Osteocyte (in vitro differentiated cells): ENCODE measurements at regions not wholly inside any gene's neighbourhood (a gene's known extent, or its start where the extent isn't known, plus 50 kb on each side); places are given as distances from the start of the nearest gene placed in this dataset.

ENCODE experiments used
- DNase-seq: peaks from one replicate; pipeline ENCODE4 v3.0.0; 2021; ENCODE audit warnings: mixed read lengths; ENCODE audit not compliant: unreplicated experiment; ENCODE audit errors: extremely low spot score
- H3K27ac Mint-ChIP-seq: one replicate; pipeline ENCODE4 v1.8.0; 2021; ENCODE audit warnings: mild to moderate bottlenecking, mixed read lengths; ENCODE audit not compliant: unreplicated experiment
- H3K27me3 Mint-ChIP-seq: one replicate; pipeline ENCODE4 v1.8.0; 2021; ENCODE audit warnings: mixed read lengths; ENCODE audit not compliant: unreplicated experiment
- H3K36me3 Mint-ChIP-seq: one replicate; pipeline ENCODE4 v1.8.0; 2021; ENCODE audit warnings: mixed read lengths; ENCODE audit not compliant: unreplicated experiment
- H3K4me1 Mint-ChIP-seq: one replicate; pipeline ENCODE4 v1.8.0; 2021; ENCODE audit warnings: mixed read lengths; ENCODE audit not compliant: unreplicated experiment
- H3K4me3 Mint-ChIP-seq: one replicate; pipeline ENCODE4 v1.8.0; 2021; ENCODE audit warnings: mild to moderate bottlenecking, moderate library complexity, mixed read lengths; ENCODE audit not compliant: unreplicated experiment
- H3K9me3 Mint-ChIP-seq: one replicate; pipeline ENCODE4 v1.8.0; 2021; ENCODE audit warnings: mixed read lengths; ENCODE audit not compliant: unreplicated experiment
- TF ChIP-seq, protein P1 (sequence below): fragments of 200-600 bp; sonication (generic); IDR thresholded peaks from 2 replicates; pipeline ENCODE4 v1.5.0; 2021; ENCODE audit warnings: antibody characterized with exemption, mild to moderate bottlenecking, moderate library complexity

DNA sequence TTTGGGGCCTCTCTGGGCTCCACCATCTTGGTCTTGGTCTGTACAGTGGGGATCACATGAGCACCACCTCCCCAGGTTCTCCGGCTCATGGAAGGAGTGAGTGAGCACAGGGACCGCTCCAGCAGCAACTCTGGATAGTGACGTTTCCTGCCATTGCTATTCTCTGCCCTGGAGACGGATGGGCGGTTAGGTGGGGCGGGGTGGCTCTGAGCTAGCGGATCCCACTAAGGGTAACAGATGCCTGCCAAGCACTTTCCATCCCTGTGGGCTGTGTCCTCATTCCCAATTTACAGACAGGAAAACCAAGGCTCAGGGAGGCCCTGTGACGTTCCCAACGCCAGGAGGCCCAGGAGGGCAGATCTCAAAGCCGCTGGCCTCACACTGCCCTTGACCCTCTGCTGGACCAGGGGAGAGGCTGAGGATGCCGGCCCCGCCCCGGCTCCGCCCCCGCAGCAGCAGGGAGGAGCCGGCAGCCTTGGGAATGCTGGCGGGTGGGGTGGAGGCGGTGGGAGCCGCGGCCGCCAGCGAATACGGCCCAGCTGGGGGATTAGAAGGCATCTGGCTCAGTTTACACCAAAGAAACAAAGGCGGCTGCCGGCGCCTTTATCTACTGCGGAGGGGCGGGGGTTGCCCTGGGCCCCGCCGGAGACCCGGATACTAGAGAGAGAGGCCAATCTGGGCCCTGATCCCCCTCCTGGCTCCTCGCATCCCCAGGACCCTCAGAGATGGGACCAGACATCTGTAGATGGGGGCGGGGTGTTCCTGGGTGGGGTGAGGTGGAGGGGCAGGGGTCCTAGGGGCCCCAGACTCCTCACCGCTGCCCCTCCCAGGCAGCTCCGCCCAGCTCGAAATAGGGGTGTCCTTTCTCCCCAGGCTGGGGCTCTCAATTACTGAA is 122.3 kb upstream of the CIBAR2 start:
- H3K36me3 Mint-ChIP-seq = no peaks in the 10 kb centered on the region
- TF ChIP-seq, protein P1, sequence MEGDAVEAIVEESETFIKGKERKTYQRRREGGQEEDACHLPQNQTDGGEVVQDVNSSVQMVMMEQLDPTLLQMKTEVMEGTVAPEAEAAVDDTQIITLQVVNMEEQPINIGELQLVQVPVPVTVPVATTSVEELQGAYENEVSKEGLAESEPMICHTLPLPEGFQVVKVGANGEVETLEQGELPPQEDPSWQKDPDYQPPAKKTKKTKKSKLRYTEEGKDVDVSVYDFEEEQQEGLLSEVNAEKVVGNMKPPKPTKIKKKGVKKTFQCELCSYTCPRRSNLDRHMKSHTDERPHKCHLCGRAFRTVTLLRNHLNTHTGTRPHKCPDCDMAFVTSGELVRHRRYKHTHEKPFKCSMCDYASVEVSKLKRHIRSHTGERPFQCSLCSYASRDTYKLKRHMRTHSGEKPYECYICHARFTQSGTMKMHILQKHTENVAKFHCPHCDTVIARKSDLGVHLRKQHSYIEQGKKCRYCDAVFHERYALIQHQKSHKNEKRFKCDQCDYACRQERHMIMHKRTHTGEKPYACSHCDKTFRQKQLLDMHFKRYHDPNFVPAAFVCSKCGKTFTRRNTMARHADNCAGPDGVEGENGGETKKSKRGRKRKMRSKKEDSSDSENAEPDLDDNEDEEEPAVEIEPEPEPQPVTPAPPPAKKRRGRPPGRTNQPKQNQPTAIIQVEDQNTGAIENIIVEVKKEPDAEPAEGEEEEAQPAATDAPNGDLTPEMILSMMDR = no peak
- DNase-seq = peak; percentile 90
- peak overlapping the region; percentile 55 for H3K4me3 Mint-ChIP-seq
- peak overlapping the region; percentile 56 for H3K27ac Mint-ChIP-seq
- H3K9me3 Mint-ChIP-seq = no peaks in the 10 kb centered on the region
- no peaks in the 10 kb centered on the region for H3K27me3 Mint-ChIP-seq
- H3K4me1 Mint-ChIP-seq = peaks cover 72% of the 10 kb centered on the region

DNA sequence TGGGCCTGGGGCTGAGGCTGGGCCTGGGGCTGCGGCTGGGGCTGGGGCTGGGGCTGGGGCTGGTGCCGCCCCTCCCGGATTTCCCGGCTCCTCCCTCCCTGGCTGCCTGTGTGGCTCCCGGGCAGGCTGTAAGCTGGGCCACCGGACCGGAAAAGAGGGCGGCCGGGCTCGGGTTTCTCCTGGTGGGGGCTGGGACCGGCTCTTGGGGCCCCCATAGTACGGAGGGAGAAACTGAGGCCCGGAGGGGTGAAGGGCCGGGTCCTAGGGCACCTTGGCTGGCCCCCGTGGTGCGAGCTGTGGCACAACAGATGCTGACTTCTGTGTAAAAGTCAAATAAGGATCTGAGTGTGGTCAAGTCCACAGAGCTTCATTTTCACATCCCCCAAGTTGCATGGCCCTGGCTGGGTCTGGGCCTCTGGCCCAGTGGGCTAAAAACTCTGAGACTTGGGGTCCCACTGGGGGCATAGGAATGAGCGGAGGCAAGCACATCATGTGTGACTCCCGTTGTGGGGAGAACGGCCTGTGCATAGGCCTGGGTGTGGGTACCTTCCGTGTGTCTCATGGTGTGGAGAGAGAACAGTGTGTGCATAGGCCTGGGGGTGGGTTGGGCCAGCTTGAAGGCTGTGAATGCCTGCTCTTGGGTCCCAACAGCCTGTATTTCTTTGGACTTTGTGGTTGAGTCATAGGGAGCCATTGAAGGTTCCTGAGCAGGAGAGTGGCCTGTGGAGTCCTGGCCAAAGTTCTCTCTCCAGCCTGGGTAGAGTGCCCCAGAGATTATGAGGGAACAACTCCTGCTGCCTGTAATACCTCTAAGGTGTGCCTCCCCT is 123.9 kb upstream of the CIBAR2 start:
- TF ChIP-seq, protein P1 = no peak
- no peak overlapping the region for H3K4me3 Mint-ChIP-seq
- peak overlapping the region; percentile 71 for H3K27ac Mint-ChIP-seq
- peaks cover 59% of the 10 kb centered on the region for H3K4me1 Mint-ChIP-seq
- no peak for DNase-seq
- H3K9me3 Mint-ChIP-seq = no peaks in the 10 kb centered on the region
- no peaks in the 10 kb centered on the region for H3K27me3 Mint-ChIP-seq
- H3K36me3 Mint-ChIP-seq = no peaks in the 10 kb centered on the region

DNA sequence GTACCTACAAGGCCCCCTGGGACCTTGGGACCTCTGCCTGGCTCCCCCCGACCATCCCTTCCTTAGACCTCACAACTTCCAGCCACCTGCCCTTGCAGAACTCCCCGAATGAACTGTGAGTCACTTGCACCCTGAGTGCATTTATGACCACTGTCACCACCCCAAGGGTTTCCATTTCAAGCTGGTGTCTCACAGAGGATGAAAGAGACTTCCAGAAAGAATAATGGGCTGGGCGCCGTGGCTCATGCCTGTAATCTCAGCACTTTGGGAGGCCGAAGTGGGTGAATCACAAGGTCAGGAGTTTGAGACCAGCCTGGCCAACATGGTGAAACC is 124.5 kb upstream of the CIBAR2 start:
- no peaks in the 10 kb centered on the region for H3K9me3 Mint-ChIP-seq
- no peak overlapping the region for H3K4me3 Mint-ChIP-seq
- peaks cover 55% of the 10 kb centered on the region for H3K4me1 Mint-ChIP-seq
- peak overlapping the region; percentile 71 for H3K27ac Mint-ChIP-seq
- H3K27me3 Mint-ChIP-seq = no peaks in the 10 kb centered on the region
- DNase-seq = no peak
- H3K36me3 Mint-ChIP-seq = no peaks in the 10 kb centered on the region
- TF ChIP-seq, protein P1 = no peak

DNA sequence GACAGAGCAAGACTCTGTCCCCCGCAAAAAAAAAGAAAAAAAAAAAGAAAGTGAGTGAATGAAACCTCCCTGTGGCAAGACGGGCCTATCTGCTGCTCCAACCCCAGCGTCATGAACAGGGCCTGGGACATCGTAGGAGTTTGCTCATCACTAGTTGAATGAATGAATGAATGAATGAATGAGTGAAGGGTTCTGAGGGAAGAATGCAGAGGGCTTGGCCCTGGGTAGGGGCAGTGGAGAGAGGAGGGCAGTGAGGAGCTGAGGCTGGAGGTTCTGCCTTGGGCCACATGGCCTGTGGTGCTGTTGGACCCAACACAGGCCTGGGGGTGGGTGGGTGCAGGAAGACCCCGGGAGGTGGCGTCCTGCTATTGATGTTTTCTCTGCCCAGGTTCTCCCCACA is 125.5 kb upstream of the CIBAR2 start:
- Mint-ChIP-seq H3K27ac (peak overlapping the region; percentile 70), H3K36me3 (no peaks in the 10 kb centered on the region), H3K4me3 (no peak overlapping the region), H3K9me3 (no peaks in the 10 kb centered on the region), H3K4me1 (peaks cover 44% of the 10 kb centered on the region), H3K27me3 (no peaks in the 10 kb centered on the region)
- DNase-seq = no peak
- TF ChIP-seq, protein P1 = no peak

DNA sequence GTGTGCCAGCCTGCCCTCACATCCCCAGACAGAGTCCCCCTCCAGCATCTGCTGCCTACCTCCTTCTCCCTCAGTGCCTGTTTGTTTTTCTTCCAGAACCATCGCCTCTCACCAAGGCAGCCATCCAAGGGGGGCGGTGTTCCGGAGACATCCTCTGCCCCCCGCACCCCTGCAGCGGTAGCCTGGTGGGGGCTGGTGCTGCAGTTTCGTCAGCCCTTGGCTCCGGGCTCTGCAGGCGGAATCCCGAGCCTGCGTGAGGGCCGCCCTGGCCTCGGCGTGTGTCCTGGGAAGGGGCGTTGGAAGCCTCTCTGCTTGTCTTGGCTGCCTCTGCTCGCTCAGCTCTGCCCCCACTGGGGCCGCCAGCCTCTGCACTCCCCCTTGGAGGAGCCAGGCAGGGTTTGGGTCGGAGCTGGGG is 126.0 kb upstream of the CIBAR2 start:
- H3K27me3 Mint-ChIP-seq = no peaks in the 10 kb centered on the region
- H3K36me3 Mint-ChIP-seq = no peaks in the 10 kb centered on the region
- TF ChIP-seq, protein P1 = peak; percentile 53
- no peak overlapping the region for H3K4me3 Mint-ChIP-seq
- peak overlapping the region; percentile 70 for H3K27ac Mint-ChIP-seq
- no peaks in the 10 kb centered on the region for H3K9me3 Mint-ChIP-seq
- peaks cover 41% of the 10 kb centered on the region for H3K4me1 Mint-ChIP-seq
- DNase-seq = peak; percentile 96
